Mesodermal cell (in vitro differentiated cells): ENCODE measurements at regions not wholly inside any gene's neighbourhood (a gene's known extent, or its start where the extent isn't known, plus 50 kb on each side); places are given as distances from the start of the nearest gene placed in this dataset.
"Not testable (repeated sequence)": the region's sequence is repeated elsewhere in the genome, so short reads cannot be mapped to it uniquely, and the experiment has no call there.

Experiments used
- H3K27ac ChIP-seq: 2 replicates; pipeline ENCODE4 v1.7.0; 2013; ENCODE audit warnings: mild to moderate bottlenecking, low read depth, low read length, moderate library complexity; ENCODE audit not compliant: severe bottlenecking
- H3K36me3 ChIP-seq: 2 replicates; pipeline ENCODE4 v1.7.1; 2013; ENCODE audit warnings: mild to moderate bottlenecking, low read length, moderate library complexity; ENCODE audit not compliant: control insufficient read depth, insufficient read depth
- H3K4me1 ChIP-seq: one replicate; pipeline ENCODE4 v1.7.1; 2013; ENCODE audit warnings: mild to moderate bottlenecking, low read length; ENCODE audit not compliant: insufficient read depth, control insufficient read depth, poor library complexity, severe bottlenecking
- H3K4me3 ChIP-seq: 2 replicates; pipeline ENCODE4 v1.7.0; 2013; ENCODE audit warnings: low read length, control low read depth, mild to moderate bottlenecking; ENCODE audit not compliant: insufficient read depth, poor library complexity, severe bottlenecking; ENCODE audit errors: extremely low read depth
- H3K9me3 ChIP-seq: 2 replicates; pipeline ENCODE4 v1.7.1; 2013; ENCODE audit warnings: mild to moderate bottlenecking, low read length, moderate library complexity; ENCODE audit not compliant: control insufficient read depth
- WGBS, 2 experiments: methylation state at CpG; one replicate each; pipeline ENCODE4 v1.1.5; 2013; ENCODE audit warnings: missing lambda C conversion rate in 2 of 2; ENCODE audit not compliant: insufficient coverage in 2 of 2; 5-methylcytosine and 5-hydroxymethylcytosine counted together

GRCh38 chr4:127425851-127426250, 206.9 kb upstream of the INTU start:
- H3K9me3 ChIP-seq: no peaks in the 10 kb centered on the region
- 86 to 87% methylated on average over 5 of the region's 5 CpGs for WGBS, 2 experiments
- no peaks in the 10 kb centered on the region for H3K4me1 ChIP-seq
- no peak overlapping the region for H3K27ac ChIP-seq
- H3K36me3 ChIP-seq: no peaks in the 10 kb centered on the region
- no peak overlapping the region for H3K4me3 ChIP-seq

GRCh38 chr4:127441571-127441970, 191.2 kb upstream of the INTU start:
- Histone ChIP-seq H3K4me3 (no peak overlapping the region), H3K9me3 (no peaks in the 10 kb centered on the region), H3K27ac (no peak overlapping the region), H3K36me3 (no peaks in the 10 kb centered on the region), H3K4me1 (no peaks in the 10 kb centered on the region)

GRCh38 chr4:127445471-127445870, 187.3 kb upstream of the INTU start:
- H3K36me3 ChIP-seq: no peaks in the 10 kb centered on the region
- H3K27ac ChIP-seq: no peak overlapping the region
- H3K9me3 ChIP-seq: no peaks in the 10 kb centered on the region
- WGBS, 2 experiments: 77 to 81% methylated on average over 2 to 3 of the region's 3 CpGs
- no peaks in the 10 kb centered on the region for H3K4me1 ChIP-seq
- no peak overlapping the region for H3K4me3 ChIP-seq

GRCh38 chr4:127446427-127446885, 186.3 kb upstream of the INTU start:
- WGBS, 2 experiments: 100% methylated on average over 1 of the region's 4 CpGs; no CpG with 5 or more reads in 1 of the 2 experiments

GRCh38 chr4:127448986-127449385, 183.8 kb upstream of the INTU start:
- Histone ChIP-seq H3K4me3 (no peak overlapping the region), H3K36me3 (no peaks in the 10 kb centered on the region), H3K9me3 (no peaks in the 10 kb centered on the region), H3K4me1 (no peaks in the 10 kb centered on the region), H3K27ac (no peak overlapping the region)
- no CpG with 5 or more reads among the region's 1 CpG for WGBS, 2 experiments

More at GRCh38 chr4:127446427-127446885, 186.3 kb upstream of the INTU start:
- Histone ChIP-seq H3K27ac (no peak overlapping the region), H3K9me3 (no peaks in the 10 kb centered on the region), H3K36me3 (no peaks in the 10 kb centered on the region), H3K4me1 (no peaks in the 10 kb centered on the region), H3K4me3 (no peak overlapping the region)

- Histone ChIP-seq H3K36me3 (no peaks in the 10 kb centered on the region), H3K9me3 (no peaks in the 10 kb centered on the region), H3K4me3 (no peak overlapping the region), H3K27ac (no peak overlapping the region), H3K4me1 (no peaks in the 10 kb centered on the region)
Measured at GRCh38 chr4:127449449-127449848, 183.3 kb upstream of the INTU start.

GRCh38 chr4:127450276-127450675, 182.5 kb upstream of the INTU start:
- no peaks in the 10 kb centered on the region for H3K4me1 ChIP-seq
- no peak overlapping the region for H3K27ac ChIP-seq
- 100% methylated on average over 1 of the region's 1 CpG; no CpG with 5 or more reads in 1 of the 2 experiments for WGBS, 2 experiments
- no peak overlapping the region for H3K4me3 ChIP-seq
- no peaks in the 10 kb centered on the region for H3K9me3 ChIP-seq
- H3K36me3 ChIP-seq: no peaks in the 10 kb centered on the region

- H3K27ac ChIP-seq: no peak overlapping the region
- no peaks in the 10 kb centered on the region for H3K4me1 ChIP-seq
- 50 to 54% methylated on average over 5 to 6 of the region's 6 CpGs for WGBS, 2 experiments
- H3K4me3 ChIP-seq: no peak overlapping the region
- H3K36me3 ChIP-seq: no peaks in the 10 kb centered on the region
- H3K9me3 ChIP-seq: no peaks in the 10 kb centered on the region
Measured at GRCh38 chr4:127463883-127464282, 168.9 kb upstream of the INTU start.

- WGBS, 2 experiments: no CpG with 5 or more reads among the region's 1 CpG
- Histone ChIP-seq H3K4me1 (no peaks in the 10 kb centered on the region), H3K4me3 (no peak overlapping the region), H3K36me3 (no peaks in the 10 kb centered on the region), H3K9me3 (peaks cover 3% of the 10 kb centered on the region), H3K27ac (no peak overlapping the region)
Measured at GRCh38 chr4:127469542-127469941, 163.2 kb upstream of the INTU start.

GRCh38 chr4:127469959-127470809, 162.6 kb upstream of the INTU start:
- 87 to 94% methylated on average over 26 to 28 of the region's 31 CpGs for WGBS, 2 experiments
- Histone ChIP-seq H3K4me3 (no peak overlapping the region), H3K27ac (no peak overlapping the region), H3K4me1 (no peaks in the 10 kb centered on the region), H3K36me3 (no peaks in the 10 kb centered on the region), H3K9me3 (peaks cover 3% of the 10 kb centered on the region)

- H3K4me3 ChIP-seq, H3K27ac ChIP-seq, H3K9me3 ChIP-seq, H3K4me1 ChIP-seq, H3K36me3 ChIP-seq: not testable (repeated sequence)
- WGBS, 2 experiments: 90 to 100% methylated on average over 2 of the region's 3 CpGs
Measured at GRCh38 chr4:127478271-127478670, 154.5 kb upstream of the INTU start.
